ENCODE measurements at regions not wholly inside any gene's neighbourhood (a gene's known extent, or its start where the extent isn't known, plus 50 kb on each side); places are given as distances from the start of the nearest gene placed in this dataset.

- no peaks in the 10 kb centered on the region for H3K36me3 Mint-ChIP-seq (ENCODE audit: insufficient read depth, unreplicated experiment)
- H3K4me1 Mint-ChIP-seq (ENCODE audit: insufficient read depth, unreplicated experiment) = peaks cover 15% of the 10 kb centered on the region
- CTCF ChIA-PET = no interaction called here
- H3K4me3 Mint-ChIP-seq (ENCODE audit: unreplicated experiment) = no peak overlapping the region
- no TSS peak for BruUV-seq (replicated peaks)
- intact Hi-C loops (cut with micrococcal nuclease) = no loop called here
- H3K27me3 Mint-ChIP-seq (ENCODE audit: insufficient read depth, unreplicated experiment) = no peaks in the 10 kb centered on the region
- H3K9me3 Mint-ChIP-seq (ENCODE audit: unreplicated experiment) = no peaks in the 10 kb centered on the region
- TF ChIP-seq CTCF (IDR thresholded peaks at IDR 0.05; ENCODE audit: unreplicated experiment) = no peak
- peak; percentile 62 for DNase-seq (ENCODE audit: unreplicated experiment)
- peak overlapping the region; percentile 95 for H3K27ac Mint-ChIP-seq (ENCODE audit: low read depth, unreplicated experiment)
- POLR2A ChIA-PET = no interaction called here
Measured at GRCh38 chr5:39759701-39760100, 334.9 kb upstream of the DAB2 start.

- H3K27ac Mint-ChIP-seq (ENCODE audit: low read depth, unreplicated experiment) = no peak overlapping the region
- BruUV-seq (replicated peaks) = no TSS peak
- no peak overlapping the region for H3K4me3 Mint-ChIP-seq (ENCODE audit: unreplicated experiment)
- no peak for TF ChIP-seq CTCF (IDR thresholded peaks at IDR 0.05; ENCODE audit: unreplicated experiment)
- CTCF ChIA-PET = no interaction called here
- H3K27me3 Mint-ChIP-seq (ENCODE audit: insufficient read depth, unreplicated experiment) = no peaks in the 10 kb centered on the region
- POLR2A ChIA-PET = no interaction called here
- no peak for DNase-seq (ENCODE audit: unreplicated experiment)
- intact Hi-C loops (cut with micrococcal nuclease) = no loop called here
- peaks cover 2% of the 10 kb centered on the region for H3K9me3 Mint-ChIP-seq (ENCODE audit: unreplicated experiment)
- H3K4me1 Mint-ChIP-seq (ENCODE audit: insufficient read depth, unreplicated experiment) = peaks cover 15% of the 10 kb centered on the region
- H3K36me3 Mint-ChIP-seq (ENCODE audit: insufficient read depth, unreplicated experiment) = no peaks in the 10 kb centered on the region
Measured at GRCh38 chr5:39758426-39758825, 333.6 kb upstream of the DAB2 start.

GRCh38 chr5:39757131-39757530 is 332.4 kb upstream of the DAB2 start:
- DNase-seq (ENCODE audit: unreplicated experiment) = no peak
- ChIA-PET POLR2A (interaction anchor here (0.6 kb wide), 1 partner anchor 932 kb away, joined by 4 read pairs; no protein-coding TSS in a partner anchor), CTCF (no interaction called here)
- no TSS peak for BruUV-seq (replicated peaks)
- intact Hi-C loops (cut with micrococcal nuclease) = no loop called here
- TF ChIP-seq CTCF (IDR thresholded peaks at IDR 0.05; ENCODE audit: unreplicated experiment) = no peak
- no peak overlapping the region for H3K27ac Mint-ChIP-seq (ENCODE audit: low read depth, unreplicated experiment)
- H3K27me3 Mint-ChIP-seq (ENCODE audit: insufficient read depth, unreplicated experiment) = no peaks in the 10 kb centered on the region
- peaks cover 8% of the 10 kb centered on the region for H3K9me3 Mint-ChIP-seq (ENCODE audit: unreplicated experiment)
- H3K4me1 Mint-ChIP-seq (ENCODE audit: insufficient read depth, unreplicated experiment) = peaks cover 15% of the 10 kb centered on the region
- no peaks in the 10 kb centered on the region for H3K36me3 Mint-ChIP-seq (ENCODE audit: insufficient read depth, unreplicated experiment)
- no peak overlapping the region for H3K4me3 Mint-ChIP-seq (ENCODE audit: unreplicated experiment)

- Mint-ChIP-seq H3K9me3 (ENCODE audit: unreplicated experiment) (peaks cover 14% of the 10 kb centered on the region), H3K36me3 (ENCODE audit: insufficient read depth, unreplicated experiment) (no peaks in the 10 kb centered on the region), H3K4me1 (ENCODE audit: insufficient read depth, unreplicated experiment) (peaks cover 14% of the 10 kb centered on the region), H3K27me3 (ENCODE audit: insufficient read depth, unreplicated experiment) (no peaks in the 10 kb centered on the region), H3K27ac (ENCODE audit: low read depth, unreplicated experiment) (peak overlapping the region; percentile 44), H3K4me3 (ENCODE audit: unreplicated experiment) (no peak overlapping the region)
- peak; percentile 93 for DNase-seq (ENCODE audit: unreplicated experiment)
- no TSS peak for BruUV-seq (replicated peaks)
- no peak for TF ChIP-seq CTCF (IDR thresholded peaks at IDR 0.05; ENCODE audit: unreplicated experiment)
- ChIA-PET POLR2A (no interaction called here), CTCF (no interaction called here)
- intact Hi-C loops (cut with micrococcal nuclease) = no loop called here
Measured at GRCh38 chr5:39755986-39756385, 331.2 kb upstream of the DAB2 start.

Data from MCF 10A (cell line).